WTC11 (cell line): ENCODE measurements at regions not wholly inside any gene's neighbourhood (a gene's known extent, or its start where the extent isn't known, plus 50 kb on each side); places are given as distances from the start of the nearest gene placed in this dataset.
A peak's percentile ranks its signal among the peaks of the same experiment; 100 is the strongest.

Source experiments
- GABPB1 ChIP-seq: sonication (generic); formaldehyde crosslinking; IDR thresholded peaks from 2 replicates; pipeline ENCODE4 v1.8.1; 2023; ENCODE audit warnings: mild to moderate bottlenecking, missing genetic modification reagents
- JUN ChIP-seq: sonication (generic); formaldehyde crosslinking; IDR thresholded peaks from 2 replicates; pipeline ENCODE4 v1.8.0; 2023; ENCODE audit warnings: mild to moderate bottlenecking, missing genetic modification reagents
- SMAD3 ChIP-seq: sonication (generic); formaldehyde crosslinking; IDR thresholded peaks from 2 replicates; pipeline ENCODE4 v1.8.0; 2022; ENCODE audit warnings: missing genetic modification reagents, mild to moderate bottlenecking, borderline replicate concordance
- TF ChIP-seq, protein P1 (sequence below): sonication (generic); formaldehyde crosslinking; IDR thresholded peaks from 2 replicates; pipeline ENCODE4 v1.8.1; 2023; ENCODE audit warnings: mild to moderate bottlenecking, missing genetic modification reagents, borderline replicate concordance
- TF ChIP-seq, protein P2 (sequence below): fragments of 200-600 bp; IDR thresholded peaks from 2 replicates; pipeline ENCODE4 v1.8.0; 2022; ENCODE audit warnings: antibody characterized with exemption
- TF ChIP-seq, protein P3 (sequence below): sonication (generic); formaldehyde crosslinking; conservative IDR thresholded peaks from 2 replicates; pipeline ENCODE4 v1.8.1; 2022; ENCODE audit warnings: mild to moderate bottlenecking, missing genetic modification reagents
- TF ChIP-seq, protein P4 (sequence below): sonication (generic); formaldehyde crosslinking; IDR thresholded peaks from 2 replicates; pipeline ENCODE4 v1.8.1; 2023; ENCODE audit warnings: mild to moderate bottlenecking, missing genetic modification reagents, moderate library complexity

DNA sequence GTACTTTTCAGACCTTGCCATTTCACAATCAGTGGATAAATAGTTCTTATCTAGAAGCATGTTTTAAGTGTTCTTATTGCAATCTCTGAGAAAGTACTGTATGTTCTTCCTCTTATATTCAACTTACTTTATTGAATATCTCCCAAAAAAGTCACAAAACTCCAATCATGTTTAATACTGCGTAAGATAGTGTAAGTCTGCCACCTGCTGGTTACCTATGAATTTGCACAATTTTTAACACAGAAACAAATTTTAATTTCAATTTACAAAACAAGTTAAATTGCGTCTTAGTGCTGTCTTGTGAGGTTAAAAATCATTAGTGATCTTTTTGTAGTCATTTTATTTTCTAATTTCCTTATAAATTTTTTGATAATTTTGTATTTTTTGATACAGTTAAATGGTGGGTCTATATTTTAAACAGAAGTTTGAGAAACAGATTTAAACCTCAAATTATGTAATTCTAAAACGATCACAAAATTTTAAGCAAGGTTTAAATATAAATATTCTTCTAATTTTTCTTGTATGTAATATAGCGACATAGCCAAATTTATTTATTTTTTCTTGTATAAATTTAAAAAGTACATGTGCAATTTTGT, 115.8 kb downstream of the EMB start:
- no peak for TF ChIP-seq GABPB1 (CRISPR knock-in tag)
- TF ChIP-seq, protein P1, sequence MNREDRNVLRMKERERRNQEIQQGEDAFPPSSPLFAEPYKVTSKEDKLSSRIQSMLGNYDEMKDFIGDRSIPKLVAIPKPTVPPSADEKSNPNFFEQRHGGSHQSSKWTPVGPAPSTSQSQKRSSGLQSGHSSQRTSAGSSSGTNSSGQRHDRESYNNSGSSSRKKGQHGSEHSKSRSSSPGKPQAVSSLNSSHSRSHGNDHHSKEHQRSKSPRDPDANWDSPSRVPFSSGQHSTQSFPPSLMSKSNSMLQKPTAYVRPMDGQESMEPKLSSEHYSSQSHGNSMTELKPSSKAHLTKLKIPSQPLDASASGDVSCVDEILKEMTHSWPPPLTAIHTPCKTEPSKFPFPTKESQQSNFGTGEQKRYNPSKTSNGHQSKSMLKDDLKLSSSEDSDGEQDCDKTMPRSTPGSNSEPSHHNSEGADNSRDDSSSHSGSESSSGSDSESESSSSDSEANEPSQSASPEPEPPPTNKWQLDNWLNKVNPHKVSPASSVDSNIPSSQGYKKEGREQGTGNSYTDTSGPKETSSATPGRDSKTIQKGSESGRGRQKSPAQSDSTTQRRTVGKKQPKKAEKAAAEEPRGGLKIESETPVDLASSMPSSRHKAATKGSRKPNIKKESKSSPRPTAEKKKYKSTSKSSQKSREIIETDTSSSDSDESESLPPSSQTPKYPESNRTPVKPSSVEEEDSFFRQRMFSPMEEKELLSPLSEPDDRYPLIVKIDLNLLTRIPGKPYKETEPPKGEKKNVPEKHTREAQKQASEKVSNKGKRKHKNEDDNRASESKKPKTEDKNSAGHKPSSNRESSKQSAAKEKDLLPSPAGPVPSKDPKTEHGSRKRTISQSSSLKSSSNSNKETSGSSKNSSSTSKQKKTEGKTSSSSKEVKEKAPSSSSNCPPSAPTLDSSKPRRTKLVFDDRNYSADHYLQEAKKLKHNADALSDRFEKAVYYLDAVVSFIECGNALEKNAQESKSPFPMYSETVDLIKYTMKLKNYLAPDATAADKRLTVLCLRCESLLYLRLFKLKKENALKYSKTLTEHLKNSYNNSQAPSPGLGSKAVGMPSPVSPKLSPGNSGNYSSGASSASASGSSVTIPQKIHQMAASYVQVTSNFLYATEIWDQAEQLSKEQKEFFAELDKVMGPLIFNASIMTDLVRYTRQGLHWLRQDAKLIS, result no peak
- TF ChIP-seq, protein P2, sequence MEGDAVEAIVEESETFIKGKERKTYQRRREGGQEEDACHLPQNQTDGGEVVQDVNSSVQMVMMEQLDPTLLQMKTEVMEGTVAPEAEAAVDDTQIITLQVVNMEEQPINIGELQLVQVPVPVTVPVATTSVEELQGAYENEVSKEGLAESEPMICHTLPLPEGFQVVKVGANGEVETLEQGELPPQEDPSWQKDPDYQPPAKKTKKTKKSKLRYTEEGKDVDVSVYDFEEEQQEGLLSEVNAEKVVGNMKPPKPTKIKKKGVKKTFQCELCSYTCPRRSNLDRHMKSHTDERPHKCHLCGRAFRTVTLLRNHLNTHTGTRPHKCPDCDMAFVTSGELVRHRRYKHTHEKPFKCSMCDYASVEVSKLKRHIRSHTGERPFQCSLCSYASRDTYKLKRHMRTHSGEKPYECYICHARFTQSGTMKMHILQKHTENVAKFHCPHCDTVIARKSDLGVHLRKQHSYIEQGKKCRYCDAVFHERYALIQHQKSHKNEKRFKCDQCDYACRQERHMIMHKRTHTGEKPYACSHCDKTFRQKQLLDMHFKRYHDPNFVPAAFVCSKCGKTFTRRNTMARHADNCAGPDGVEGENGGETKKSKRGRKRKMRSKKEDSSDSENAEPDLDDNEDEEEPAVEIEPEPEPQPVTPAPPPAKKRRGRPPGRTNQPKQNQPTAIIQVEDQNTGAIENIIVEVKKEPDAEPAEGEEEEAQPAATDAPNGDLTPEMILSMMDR, result peak; percentile 46
- TF ChIP-seq, protein P3, sequence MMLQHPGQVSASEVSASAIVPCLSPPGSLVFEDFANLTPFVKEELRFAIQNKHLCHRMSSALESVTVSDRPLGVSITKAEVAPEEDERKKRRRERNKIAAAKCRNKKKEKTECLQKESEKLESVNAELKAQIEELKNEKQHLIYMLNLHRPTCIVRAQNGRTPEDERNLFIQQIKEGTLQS (CRISPR knock-in tag), result no peak
- TF ChIP-seq SMAD3 (CRISPR knock-in tag), result no peak
- TF ChIP-seq, protein P4, sequence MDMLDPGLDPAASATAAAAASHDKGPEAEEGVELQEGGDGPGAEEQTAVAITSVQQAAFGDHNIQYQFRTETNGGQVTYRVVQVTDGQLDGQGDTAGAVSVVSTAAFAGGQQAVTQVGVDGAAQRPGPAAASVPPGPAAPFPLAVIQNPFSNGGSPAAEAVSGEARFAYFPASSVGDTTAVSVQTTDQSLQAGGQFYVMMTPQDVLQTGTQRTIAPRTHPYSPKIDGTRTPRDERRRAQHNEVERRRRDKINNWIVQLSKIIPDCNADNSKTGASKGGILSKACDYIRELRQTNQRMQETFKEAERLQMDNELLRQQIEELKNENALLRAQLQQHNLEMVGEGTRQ (CRISPR knock-in tag), result no peak
- no peak for TF ChIP-seq JUN (CRISPR knock-in tag)
